NCI-H526 treated with DMSO at 0.1 percent for 48 hours (cell line): ENCODE measurements at regions not wholly inside any gene's neighbourhood (a gene's known extent, or its start where the extent isn't known, plus 50 kb on each side); places are given as distances from the start of the nearest gene placed in this dataset.

ENCODE experiments used
- DNase-seq: peaks from one replicate; lab custom pipeline; 2025; lab: John Stamatoyannopoulos, UW

DNA sequence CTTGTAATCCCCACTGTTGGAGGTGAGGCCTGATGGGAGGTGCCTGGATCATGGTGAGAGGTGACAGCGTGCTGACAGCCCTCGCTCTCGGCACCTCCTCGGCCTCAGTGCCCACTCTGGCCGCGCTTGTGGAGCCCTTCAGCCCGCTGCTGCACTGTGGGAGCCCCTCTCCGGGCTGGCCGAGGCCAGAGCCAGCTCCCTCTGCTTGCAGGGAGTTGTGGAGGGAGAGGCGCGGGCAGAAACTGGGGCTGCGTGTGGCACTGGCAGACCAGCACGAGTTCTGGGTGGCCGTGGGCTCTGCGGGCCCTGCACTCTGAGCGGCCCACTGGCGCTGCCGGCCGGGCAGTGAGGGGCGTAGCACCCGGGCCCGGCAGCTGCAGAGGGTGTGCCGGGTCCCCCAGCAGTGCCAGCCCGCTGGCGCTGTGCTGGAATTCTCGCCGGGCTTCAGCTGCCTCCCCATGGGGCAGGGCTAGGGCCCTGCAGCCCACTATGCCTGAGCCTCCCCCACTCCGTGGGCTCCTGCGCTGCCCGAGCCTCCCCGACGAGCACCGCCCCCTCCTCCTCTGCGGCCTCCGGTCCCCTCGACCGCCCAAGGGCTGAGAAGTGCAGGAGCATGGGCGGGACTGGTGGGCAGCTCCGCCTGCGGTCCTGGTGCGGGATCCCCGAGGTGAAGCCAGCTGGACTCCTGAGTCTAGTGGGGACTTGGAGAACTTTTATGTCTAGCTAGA is 197.1 kb downstream of the SPP2 start:
- no peak for DNase-seq

DNA sequence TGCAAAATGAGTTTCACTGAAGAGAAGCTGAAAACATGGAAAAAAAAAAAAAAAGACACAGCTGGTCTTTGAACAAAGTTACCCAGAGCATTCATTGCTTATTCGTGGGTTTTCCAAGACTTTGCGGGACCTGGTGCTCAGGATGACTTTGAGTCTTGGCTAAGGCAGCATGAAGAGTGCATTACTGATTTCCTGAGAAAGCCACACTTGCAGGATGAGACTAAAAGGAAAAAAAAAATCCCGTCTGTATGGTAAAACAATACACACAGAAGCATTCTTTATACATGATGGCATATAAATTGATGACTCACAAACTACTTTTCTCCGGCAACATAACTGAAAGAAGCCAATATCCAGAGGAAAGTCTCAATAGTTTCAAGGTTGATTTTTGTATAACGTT is 195.4 kb downstream of the SPP2 start:
- no peak for DNase-seq

DNA sequence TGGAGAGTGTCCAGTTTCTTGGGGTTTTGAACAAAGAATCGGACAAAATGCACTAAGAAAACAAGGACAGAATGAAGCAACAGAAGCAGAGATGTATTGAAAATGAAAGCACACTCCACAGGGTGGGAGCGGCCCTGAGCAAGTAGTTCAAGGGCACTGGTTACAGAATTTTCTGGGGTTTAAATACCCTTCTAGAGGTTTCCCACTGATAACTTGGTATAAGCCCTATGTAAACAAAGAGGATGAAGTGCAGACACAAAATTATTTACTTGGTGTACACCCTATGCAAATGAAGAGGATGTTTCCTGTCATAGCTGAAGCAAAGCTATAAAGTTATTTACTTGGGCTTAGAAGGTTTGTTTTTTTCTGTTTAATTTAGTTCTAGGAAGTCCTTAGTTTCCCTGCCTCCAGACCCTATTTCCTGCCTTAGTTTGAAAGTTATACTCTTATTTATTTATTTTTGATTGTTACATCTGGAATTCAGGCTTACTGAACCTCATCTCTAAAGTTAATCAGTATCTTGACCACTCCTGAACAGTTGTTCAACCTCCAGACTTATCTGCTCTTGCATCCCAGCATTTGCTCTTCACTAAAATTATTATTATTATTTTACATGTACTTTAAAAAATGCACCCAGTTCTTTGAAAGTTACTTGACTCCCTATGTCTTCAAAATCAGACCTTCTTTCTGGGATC is 193.5 kb downstream of the SPP2 start:
- peak; percentile 47 for DNase-seq

DNA sequence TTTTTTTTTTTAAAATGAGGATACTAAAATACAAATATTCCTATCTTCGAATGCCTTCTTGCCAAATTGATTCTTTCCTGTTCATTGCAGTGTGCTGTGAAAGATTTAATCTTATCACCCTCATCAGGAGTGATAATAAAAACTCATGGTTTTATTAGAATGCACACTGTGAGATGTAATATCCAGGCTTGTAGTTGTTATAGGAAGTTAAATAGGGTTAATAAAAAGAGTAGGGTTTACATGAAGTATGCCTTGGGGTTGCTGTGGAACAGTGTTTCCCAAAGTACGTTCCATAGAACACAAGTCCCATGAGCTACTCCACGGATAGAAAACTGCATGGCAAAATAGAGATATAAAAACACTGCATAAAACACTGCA is 191.9 kb downstream of the SPP2 start:
- no peak for DNase-seq

DNA sequence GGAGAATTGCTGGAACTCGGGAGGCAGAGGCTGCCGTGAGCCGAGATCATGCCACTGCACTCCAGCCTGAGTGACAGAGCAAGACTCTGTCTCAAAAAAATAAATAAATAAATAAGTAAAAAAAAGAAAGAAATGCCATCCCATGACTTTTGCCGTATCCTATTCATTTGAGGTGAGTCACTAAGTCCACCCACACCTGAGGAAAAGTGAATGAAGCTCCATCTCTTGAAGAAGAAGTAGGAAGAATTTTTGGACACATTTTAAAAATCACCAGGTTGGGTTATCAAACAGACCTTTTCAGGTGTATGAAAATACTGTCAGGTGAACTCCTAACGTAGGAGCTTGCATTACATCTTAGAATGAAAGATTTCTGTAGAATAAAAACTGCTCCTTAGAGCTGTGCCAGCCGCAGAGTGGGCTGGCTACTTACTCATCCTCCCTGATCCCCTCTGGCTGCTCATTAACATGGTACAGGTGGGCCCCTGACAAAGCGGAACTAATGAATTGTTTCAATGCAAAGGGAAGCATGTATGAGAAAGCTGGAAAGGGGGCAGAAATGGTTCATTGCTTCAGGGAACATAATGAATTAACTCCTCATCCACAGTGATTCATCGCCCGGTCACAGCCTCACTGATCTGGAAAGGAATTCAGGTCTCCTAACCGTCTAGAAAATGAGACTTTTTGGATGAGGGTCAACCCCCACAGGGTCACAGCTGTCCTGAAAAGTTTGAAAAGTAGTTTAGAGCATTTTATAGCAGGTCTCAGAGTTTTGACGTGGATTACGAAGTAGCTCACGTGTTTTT is 191.4 kb downstream of the SPP2 start:
- DNase-seq, result no peak

DNA sequence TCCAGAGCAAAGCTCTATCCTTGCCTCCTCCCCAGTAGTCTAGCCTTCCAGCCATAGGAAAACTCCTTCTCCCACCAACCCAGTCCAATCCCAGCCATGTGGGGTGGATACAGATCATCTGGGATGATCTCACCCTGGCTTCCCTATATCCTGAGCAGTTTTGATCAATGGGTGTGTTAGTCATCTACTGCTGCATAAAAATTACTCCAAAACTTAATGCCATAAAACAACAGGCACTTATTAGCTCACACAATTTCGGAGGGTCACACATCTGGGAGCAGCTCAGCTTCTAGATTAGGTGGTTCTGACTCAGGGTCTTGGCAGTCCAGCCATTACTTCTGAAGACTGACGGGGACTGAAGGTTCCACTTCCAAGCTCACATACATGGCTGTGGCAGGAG is 190.4 kb downstream of the SPP2 start:
- no peak for DNase-seq

DNA sequence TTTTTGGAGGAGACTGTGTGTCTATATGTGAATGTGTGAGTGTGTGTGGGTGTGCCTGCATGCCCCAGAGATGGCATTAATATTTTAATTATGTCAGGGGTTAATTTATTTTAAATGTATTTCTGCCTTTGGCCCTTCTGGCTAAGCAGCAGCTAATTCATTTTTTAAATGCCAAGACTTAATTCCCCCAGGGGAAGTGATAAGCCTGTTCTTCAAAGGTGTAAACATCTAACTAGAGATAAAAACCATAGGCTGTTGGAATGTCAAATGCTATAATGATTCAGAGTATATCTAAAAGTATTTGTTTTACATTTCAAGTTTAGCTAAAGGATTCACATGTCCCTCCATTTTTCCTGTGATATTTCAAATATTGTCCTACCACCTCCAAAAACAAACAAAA is 184.7 kb downstream of the SPP2 start:
- no peak for DNase-seq

DNA sequence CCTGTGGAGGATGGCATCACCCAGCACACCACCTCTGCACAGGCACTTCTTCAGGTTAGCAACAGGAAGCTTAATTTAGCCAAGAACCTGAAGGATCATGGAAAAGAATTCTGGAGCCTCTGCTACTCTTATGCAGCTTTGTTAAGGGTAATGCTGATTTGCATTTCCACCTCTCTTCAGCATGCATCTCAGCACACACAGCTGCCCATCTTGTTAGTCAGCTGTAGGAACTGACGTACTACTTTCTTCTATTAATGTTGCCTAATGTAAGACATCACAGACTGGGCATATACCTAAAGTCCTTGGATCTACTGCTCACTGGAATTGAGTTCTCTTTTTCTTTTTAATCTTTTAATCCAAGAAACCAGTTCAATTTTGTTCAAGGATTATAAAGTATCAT is 181.0 kb downstream of the SPP2 start:
- DNase-seq, result peak; percentile 18

DNA sequence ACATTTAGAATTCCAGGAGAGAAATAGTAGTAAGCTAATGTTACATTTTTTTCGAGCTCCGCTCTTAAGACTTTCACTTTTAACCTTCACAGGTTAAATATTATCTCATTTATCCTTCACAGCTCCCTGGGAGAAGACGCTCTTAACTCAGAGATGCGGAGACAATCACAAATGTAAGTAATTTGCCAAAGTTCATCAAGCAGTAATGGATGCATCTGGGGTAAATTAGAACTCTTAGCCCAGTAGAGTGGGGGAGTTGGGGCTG is 168.5 kb downstream of the SPP2 start:
- no peak for DNase-seq

DNA sequence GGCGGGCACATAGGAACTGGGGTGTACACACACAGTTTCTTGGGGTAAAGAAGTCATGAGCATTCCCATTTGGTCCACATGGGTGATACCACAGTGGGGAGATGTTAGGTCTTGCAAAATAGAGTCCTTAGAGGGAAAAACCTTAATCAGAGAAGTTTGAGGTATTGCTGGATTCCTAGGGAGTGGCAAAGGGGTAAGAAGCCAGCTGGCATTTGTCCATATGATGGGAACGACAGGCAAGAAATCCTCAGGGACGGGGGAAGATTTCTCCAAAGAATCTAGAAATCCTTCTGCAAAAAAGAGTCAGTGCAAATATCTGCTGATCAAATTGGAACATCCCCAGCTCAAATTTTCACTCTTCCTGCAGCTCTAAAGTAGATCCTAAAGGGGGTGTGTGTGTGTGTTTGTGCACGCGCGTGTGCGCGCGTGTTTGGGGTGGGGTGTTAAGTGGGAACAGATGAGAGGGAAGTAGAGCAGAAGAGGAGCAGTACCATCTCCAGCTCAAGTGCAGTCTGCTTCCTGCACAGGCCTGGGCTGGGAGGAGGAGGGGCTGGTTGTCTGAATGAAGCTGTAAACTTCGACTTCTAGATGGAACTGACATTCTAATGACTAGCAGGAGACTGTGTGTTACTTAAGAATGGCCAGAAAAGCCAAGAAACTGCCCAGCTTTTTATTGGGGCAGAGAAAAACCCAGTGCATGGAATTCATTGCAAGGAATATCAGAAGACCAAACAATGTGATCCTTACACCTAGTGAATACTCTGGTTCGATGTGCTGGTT is 168.0 kb downstream of the SPP2 start:
- no peak for DNase-seq

DNA sequence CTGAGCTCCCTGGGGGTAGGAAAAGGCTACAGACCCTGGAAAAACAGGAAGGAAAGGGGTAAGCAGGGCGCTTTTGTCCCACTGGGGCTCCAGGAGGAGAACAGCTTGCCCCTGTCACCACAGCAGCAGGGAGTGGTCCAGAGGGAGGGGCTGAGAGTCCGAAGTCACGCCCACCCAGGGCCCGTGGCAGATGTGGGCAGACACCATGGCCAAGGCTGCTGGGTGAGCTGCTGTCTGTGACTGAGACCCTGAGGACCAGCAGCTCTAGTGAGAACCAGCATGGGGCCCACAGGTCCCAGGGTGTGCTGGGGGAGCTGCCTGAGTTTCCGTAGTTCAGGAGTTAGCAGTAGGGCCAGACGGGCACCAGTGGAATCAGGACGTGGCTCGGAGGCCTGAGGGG is 162.0 kb downstream of the SPP2 start:
- no peak for DNase-seq

DNA sequence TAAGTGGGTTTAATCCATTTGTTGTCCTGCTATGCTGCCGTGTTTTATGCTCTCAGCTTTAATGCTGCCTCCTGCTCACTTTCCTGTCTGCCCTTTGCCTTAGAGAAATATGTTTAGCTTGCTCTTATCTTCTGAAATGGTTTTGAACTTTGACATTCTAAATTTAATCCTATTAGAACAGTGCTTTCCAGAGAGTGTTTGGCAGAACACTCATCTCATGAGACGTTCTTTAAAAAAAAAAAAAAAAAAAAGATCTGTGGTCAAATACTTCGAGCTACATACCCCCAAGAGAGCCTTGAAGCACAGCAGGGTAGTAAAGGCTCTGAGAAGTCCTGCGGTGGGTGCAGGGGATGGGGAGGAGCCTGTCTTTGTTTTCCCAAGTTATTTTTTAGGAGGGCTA is 161.3 kb downstream of the SPP2 start:
- DNase-seq, result no peak

DNA sequence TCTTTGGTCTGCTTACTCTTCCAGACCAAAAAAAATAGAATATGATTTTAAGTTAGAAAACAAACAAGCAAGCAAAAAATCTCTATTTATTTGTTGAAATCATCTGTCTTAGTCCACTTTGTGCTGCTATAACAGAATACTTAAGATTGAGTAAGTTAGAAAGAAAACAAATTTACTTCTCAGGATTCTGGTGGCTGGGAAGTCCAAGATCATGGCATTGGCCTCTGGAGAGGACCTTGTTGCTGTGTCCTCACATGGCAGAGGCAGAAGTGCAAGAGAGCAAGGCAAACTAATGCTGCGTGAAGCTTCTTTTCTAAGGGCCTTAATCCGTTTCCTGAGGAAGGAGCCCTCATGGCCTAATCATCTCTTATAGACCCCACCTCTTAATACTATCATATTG is 156.2 kb downstream of the SPP2 start:
- DNase-seq, result no peak

DNA sequence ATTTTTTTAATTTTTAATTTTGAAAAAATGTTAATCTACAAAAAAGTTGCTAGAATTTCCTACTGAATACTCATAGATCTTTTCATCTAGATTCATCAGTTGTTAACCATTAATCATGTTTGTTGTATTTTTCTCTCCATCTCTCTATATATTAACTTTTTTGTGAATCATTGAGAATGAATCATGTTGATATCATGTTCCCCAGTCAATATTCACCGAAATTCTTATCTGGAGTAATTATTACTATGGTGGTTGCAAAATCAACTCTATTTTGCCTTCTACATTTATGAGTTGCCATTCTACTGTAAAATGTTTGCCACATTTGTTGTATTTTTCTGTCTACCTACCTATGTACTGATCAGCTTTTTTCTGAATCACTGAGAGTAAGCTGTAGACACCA is 154.0 kb downstream of the SPP2 start:
- DNase-seq, result no peak

DNA sequence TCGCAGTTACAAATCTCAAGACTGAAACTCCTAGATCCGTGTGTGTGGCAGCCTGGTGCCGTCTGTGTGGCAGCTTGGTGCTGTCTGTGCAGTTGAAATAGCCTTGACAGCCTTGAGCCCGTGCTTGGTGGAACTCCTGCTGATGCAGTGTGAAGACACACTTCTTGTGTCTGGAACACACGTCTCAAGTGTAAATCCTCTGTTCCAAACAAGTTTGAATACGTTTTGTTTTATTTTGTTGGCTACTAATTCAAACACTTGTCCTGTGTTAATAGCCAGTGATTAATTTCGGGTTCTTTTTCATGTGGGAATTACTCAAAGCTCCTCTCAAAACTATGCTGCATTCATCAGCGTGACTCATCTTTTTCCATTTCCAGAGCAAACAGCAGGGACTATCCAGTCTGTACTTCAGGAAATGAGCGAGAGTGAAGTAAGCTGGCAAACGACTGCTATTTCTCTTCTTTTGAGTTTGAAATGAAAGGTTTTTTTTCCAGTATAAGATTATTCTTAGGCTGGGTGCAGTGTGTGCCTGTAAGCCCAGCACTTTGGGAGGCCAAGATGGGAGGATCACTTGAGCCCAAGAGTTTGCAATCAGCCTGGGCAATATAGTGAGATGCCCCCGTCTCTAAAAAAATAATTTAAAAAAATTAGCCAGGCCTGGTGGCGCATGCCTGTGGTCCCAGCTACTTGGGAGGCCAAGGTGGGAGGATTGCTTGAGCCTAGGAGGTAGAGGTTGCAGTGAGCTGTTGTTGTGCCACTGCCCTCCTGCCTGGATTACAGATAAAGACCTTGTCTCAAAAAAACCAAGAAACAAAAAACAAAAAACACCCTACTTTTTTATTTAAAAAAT is 152.9 kb downstream of the SPP2 start:
- no peak for DNase-seq

DNA sequence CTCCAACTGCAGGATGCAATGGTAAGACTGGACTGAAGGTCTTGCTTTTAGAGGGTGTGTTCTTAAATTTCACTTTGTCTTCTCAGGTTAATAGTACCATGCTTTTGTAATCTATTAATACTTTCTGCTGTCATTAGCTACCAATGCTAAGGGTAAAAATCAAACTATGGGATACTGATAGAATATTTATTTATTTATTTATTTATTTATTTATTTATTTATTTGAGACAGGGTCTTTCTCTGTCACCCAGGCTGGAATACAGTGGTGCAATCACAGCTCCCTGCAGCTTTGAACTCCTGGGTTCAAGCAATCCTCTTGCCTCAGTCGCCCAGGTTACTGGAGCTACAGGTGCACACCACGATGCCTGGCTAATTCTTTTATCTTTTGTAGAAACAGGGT is 152.1 kb downstream of the SPP2 start:
- DNase-seq, result no peak

DNA sequence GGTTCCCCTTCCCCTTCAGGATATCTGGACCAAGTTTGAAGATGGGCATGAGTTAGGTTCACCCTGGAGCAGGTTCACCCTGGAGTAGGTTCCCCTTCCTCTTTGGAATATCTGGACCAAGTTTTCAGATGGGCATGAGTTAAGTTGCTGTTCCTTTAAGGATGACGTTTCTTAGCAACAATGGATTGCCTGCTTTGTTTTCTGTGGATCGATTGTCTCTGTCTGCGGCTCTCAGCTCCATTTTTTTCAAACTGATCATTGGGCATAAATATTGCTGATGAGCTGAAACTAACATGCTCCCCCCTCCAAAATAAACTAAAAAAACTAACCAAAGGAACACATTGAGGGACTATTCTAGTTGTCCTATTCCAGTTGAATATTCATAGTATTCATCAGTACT is 149.5 kb downstream of the SPP2 start:
- DNase-seq, result no peak

DNA sequence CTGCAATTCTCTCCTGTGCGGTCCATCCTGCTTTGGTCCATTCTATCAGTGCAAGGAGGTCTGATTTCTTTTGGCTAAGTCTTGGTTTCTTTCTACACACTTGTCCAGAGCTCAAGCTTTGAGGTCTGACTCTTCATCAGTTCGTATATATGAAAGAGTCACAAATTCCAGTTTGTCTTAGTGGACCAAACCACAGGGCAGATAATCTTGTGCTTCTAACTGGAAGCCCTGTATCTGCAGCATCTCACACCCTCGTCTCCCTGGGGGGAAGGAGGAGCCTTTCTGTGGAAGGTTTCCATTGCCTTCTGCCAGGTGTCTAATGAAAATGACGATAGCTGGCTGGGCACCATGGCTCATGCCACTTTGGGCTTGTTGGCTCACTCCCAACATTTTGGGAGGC is 148.5 kb downstream of the SPP2 start:
- no peak for DNase-seq

DNA sequence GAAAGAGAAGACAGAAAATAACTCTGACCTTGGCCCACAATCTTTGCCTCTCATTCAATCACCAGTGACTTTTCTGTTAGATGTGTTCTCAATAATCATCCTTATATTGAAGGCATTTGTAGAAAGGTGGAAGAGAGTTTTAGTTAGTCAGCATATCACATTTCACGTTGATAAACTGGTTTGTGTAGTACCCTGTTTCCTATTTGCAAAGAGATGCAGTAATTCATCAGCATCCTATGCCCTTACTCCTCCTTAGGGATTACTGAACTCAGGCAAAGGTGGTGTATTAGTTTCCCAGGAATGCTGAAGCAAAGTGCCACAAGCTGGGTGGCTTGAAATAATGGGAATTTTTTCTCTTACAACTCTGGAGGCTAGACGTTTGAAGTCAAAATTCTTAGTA is 145.0 kb downstream of the SPP2 start:
- DNase-seq, result no peak

DNA sequence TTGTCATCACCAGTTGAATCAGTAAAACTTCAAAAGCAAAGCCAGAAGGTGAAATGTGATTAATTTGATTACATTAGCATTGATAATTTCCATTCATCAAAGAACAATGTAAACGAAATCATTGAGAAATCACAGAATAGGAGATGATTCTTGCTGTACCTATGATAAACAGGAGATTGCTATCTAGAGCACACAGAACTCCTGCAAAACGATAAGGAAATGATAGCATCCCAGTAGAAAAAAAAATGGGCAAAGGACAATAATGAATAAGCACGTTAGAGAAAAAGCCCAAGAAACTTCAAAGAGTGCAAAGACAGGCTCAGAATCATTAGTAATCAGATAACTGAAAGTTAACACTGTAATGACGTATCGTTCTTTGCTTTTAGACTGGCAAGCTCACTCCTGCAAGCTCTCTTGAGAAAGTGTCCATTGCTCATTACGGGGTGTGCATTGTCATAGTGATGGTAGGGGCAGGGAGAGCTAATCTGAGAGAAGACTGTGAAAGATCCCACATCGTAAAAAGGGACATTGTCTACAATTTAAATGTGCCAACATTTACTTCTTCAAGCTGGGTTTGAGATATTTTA is 143.6 kb downstream of the SPP2 start:
- DNase-seq, result no peak

DNA sequence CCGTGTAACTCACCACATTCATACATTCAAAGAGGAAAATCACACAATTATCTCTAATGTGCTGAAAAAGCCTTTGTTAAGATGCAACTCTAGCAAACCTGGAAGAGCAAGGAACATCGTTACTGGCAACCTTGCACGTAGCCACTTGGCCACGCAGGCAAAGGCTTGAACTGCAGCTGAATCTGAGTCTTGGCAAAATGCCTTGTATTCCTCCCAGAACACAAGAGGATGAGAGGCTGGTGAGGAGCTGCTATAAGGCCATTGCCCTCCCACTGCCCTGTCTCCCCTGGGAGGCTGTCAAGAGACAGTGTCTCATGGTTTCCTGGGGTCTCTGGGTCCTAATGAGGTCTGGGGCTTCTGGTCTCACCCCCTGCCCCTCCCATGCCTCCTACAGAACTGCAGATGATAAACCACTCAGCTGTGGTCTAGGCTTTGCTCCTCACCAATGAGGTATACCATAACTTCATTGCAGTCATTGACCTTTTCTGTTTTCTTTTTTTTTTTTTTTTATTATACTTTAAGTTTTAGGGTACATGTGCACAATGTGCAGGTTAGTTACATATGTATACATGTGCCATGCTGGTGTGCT is 141.4 kb downstream of the SPP2 start:
- DNase-seq, result no peak
